WTC11 (cell line): ENCODE measurements at regions not wholly inside any gene's neighbourhood (a gene's known extent, or its start where the extent isn't known, plus 50 kb on each side); places are given as distances from the start of the nearest gene placed in this dataset.

Source experiments
- ATAC-seq: fragments of 200-7000 bp; cut with Tn5 transposase; 2 replicates; pipeline ENCODE4 v1.10.0; 2021; ENCODE audit warnings: mild to moderate bottlenecking, moderate library complexity
- CTCF ChIA-PET: fragments of 300-600 bp; sonication (Branson Sonifier 250); formaldehyde crosslinking; loops from one replicate; lab custom pipeline; 2021; ENCODE audit warnings: antibody characterized with exemption; lab: Charles Lee
- POLR2A ChIA-PET: fragments of 350-600 bp; sonication (Branson Sonifier 250); formaldehyde crosslinking; loops from one replicate; lab custom pipeline; 2021; ENCODE audit warnings: antibody characterized with exemption; lab: Charles Lee
- DNase-seq: peaks from one replicate; pipeline ENCODE4 v3.0.0; 2021; ENCODE audit warnings: low spot score
- H3K27ac Mint-ChIP-seq: 2 replicates; pipeline ENCODE4 v1.8.0; 2021; ENCODE audit warnings: mixed read lengths
- H3K27me3 Mint-ChIP-seq: 2 replicates; pipeline ENCODE4 v1.8.0; 2021; ENCODE audit warnings: low read depth, mild to moderate bottlenecking, moderate library complexity, mixed read lengths
- H3K36me3 Mint-ChIP-seq: 2 replicates; pipeline ENCODE4 v1.8.0; 2021; ENCODE audit warnings: mixed read lengths
- H3K4me1 Mint-ChIP-seq: 2 replicates; pipeline ENCODE4 v1.8.0; 2022; ENCODE audit warnings: mixed read lengths
- H3K4me3 Mint-ChIP-seq: 2 replicates; pipeline ENCODE4 v1.8.0; 2021; ENCODE audit warnings: mild to moderate bottlenecking, moderate library complexity, mixed read lengths
- H3K9me3 Mint-ChIP-seq: 2 replicates; pipeline ENCODE4 v1.8.0; 2021; ENCODE audit warnings: mixed read lengths
- ATF1 ChIP-seq: sonication (generic); formaldehyde crosslinking; IDR thresholded peaks from 2 replicates; pipeline ENCODE4 v1.8.1; 2023; ENCODE audit warnings: mild to moderate bottlenecking, moderate library complexity, missing genetic modification reagents
- ATF3 ChIP-seq: sonication (generic); formaldehyde crosslinking; conservative IDR thresholded peaks from 2 replicates; pipeline ENCODE4 v1.8.1; 2022; ENCODE audit warnings: mild to moderate bottlenecking, missing genetic modification reagents
- ETV6 ChIP-seq: sonication (generic); formaldehyde crosslinking; IDR thresholded peaks from 2 replicates; pipeline ENCODE4 v1.8.1; 2022; ENCODE audit warnings: mild to moderate bottlenecking, missing genetic modification reagents
- FOXK1 ChIP-seq: sonication (generic); formaldehyde crosslinking; IDR thresholded peaks from 2 replicates; pipeline ENCODE4 v1.8.0; 2022; ENCODE audit warnings: mild to moderate bottlenecking, moderate library complexity, missing genetic modification reagents
- FOXP1 ChIP-seq: sonication (generic); formaldehyde crosslinking; IDR thresholded peaks from 2 replicates; pipeline ENCODE4 v1.8.0; 2022; ENCODE audit warnings: missing genetic modification reagents, mild to moderate bottlenecking, moderate library complexity, borderline replicate concordance
- HMGA2 ChIP-seq: fragments of 250-450 bp; sonication (Bioruptor Pico); IDR thresholded peaks from 2 replicates; pipeline ENCODE4 v1.4.0; 2021; ENCODE audit warnings: mild to moderate bottlenecking, moderate library complexity
- JUN ChIP-seq: sonication (generic); formaldehyde crosslinking; IDR thresholded peaks from 2 replicates; pipeline ENCODE4 v1.8.0; 2023; ENCODE audit warnings: mild to moderate bottlenecking, missing genetic modification reagents
- MXD4 ChIP-seq: fragments of 250-450 bp; sonication (Bioruptor Pico); IDR thresholded peaks from 2 replicates; pipeline ENCODE4 v1.8.0; 2021; ENCODE audit warnings: mild to moderate bottlenecking, moderate library complexity, borderline replicate concordance
- PRRX2 ChIP-seq: fragments of 250-450 bp; sonication (Bioruptor Pico); IDR thresholded peaks from 2 replicates; pipeline ENCODE4 v1.8.0; 2021; ENCODE audit warnings: mild to moderate bottlenecking
- RORB ChIP-seq: fragments of 250-450 bp; sonication (Bioruptor Pico); IDR thresholded peaks from 2 replicates; pipeline ENCODE4 v1.9.0; 2021; ENCODE audit warnings: mild to moderate bottlenecking
- SMAD4 ChIP-seq: sonication (generic); formaldehyde crosslinking; IDR thresholded peaks from 2 replicates; pipeline ENCODE4 v1.8.0; 2022; ENCODE audit warnings: mild to moderate bottlenecking, missing genetic modification reagents
- TCF7 ChIP-seq: sonication (generic); formaldehyde crosslinking; IDR thresholded peaks from 2 replicates; pipeline ENCODE4 v1.8.0; 2022; ENCODE audit warnings: mild to moderate bottlenecking, low read depth, missing genetic modification reagents, moderate library complexity
- TEAD1 ChIP-seq: sonication (generic); formaldehyde crosslinking; IDR thresholded peaks from 2 replicates; pipeline ENCODE4 v1.8.0; 2022; ENCODE audit warnings: mild to moderate bottlenecking, missing genetic modification reagents
- TEAD4 ChIP-seq: sonication (generic); formaldehyde crosslinking; IDR thresholded peaks from 2 replicates; pipeline ENCODE4 v1.8.0; 2022; ENCODE audit warnings: mild to moderate bottlenecking, missing genetic modification reagents
- ZBTB43 ChIP-seq: sonication (generic); formaldehyde crosslinking; IDR thresholded peaks from 2 replicates; pipeline ENCODE4 v1.8.1; 2023; ENCODE audit warnings: mild to moderate bottlenecking, missing genetic modification reagents
- ZMAT4 ChIP-seq: fragments of 250-450 bp; sonication (Bioruptor Pico); IDR thresholded peaks from 2 replicates; pipeline ENCODE4 v1.9.0; 2021; ENCODE audit warnings: mild to moderate bottlenecking
- ZNF138 ChIP-seq: sonication (generic); formaldehyde crosslinking; conservative IDR thresholded peaks from 2 replicates; pipeline ENCODE4 v1.8.1; 2022; ENCODE audit warnings: mild to moderate bottlenecking, moderate library complexity, missing genetic modification reagents
- ZNF512 ChIP-seq: sonication (generic); formaldehyde crosslinking; IDR thresholded peaks from 2 replicates; pipeline ENCODE4 v1.8.1; 2022; ENCODE audit warnings: missing genetic modification reagents, borderline replicate concordance
- ZNF671 ChIP-seq: fragments of 250-450 bp; sonication (Bioruptor Pico); IDR thresholded peaks from 2 replicates; pipeline ENCODE4 v1.8.0; 2021; ENCODE audit warnings: mild to moderate bottlenecking
- TF ChIP-seq, protein P1 (sequence below): sonication (generic); formaldehyde crosslinking; IDR thresholded peaks from 2 replicates; pipeline ENCODE4 v1.8.0; 2022; ENCODE audit warnings: mild to moderate bottlenecking, missing genetic modification reagents
- TF ChIP-seq, protein P2 (sequence below): fragments of 250-450 bp; sonication (Bioruptor Pico); IDR thresholded peaks from 2 replicates; pipeline ENCODE4 v1.9.0; 2021; ENCODE audit warnings: moderate library complexity, mild to moderate bottlenecking, inconsistent platforms, borderline replicate concordance
- TF ChIP-seq, protein P3 (sequence below): sonication (generic); formaldehyde crosslinking; IDR thresholded peaks from 2 replicates; pipeline ENCODE4 v1.8.1; 2023; ENCODE audit warnings: mild to moderate bottlenecking, missing genetic modification reagents
- TF ChIP-seq, protein P4 (sequence below): sonication (generic); formaldehyde crosslinking; IDR thresholded peaks from 2 replicates; pipeline ENCODE4 v1.8.1; 2023; ENCODE audit warnings: mild to moderate bottlenecking, missing genetic modification reagents, moderate library complexity

- TF ChIP-seq FOXK1 (CRISPR knock-in tag) (no peak), TEAD1 (CRISPR knock-in tag) (no peak), JUN (CRISPR knock-in tag) (no peak), HMGA2 (CRISPR knock-in tag) (no peak), PRRX2 (no peak), ZBTB43 (CRISPR knock-in tag) (no peak), ETV6 (CRISPR knock-in tag) (no peak)
These were observed 734.6 kb downstream of the TUSC7 start (continued) for GRCh38 chr3:117444175-117444574.

- Mint-ChIP-seq H3K36me3 (no peaks in the 10 kb centered on the region), H3K27me3 (no peaks in the 10 kb centered on the region), H3K4me3 (no peak overlapping the region), H3K27ac (no peak overlapping the region), H3K4me1 (peaks cover 4% of the 10 kb centered on the region; the same call in 1 of the 2 replicates), H3K9me3 (no peaks in the 10 kb centered on the region)
- TF ChIP-seq ATF1 = no peak
- no peak for TF ChIP-seq RORB (CRISPR knock-in tag)
- TF ChIP-seq SMAD4 (CRISPR knock-in tag) = no peak
- no peak for TF ChIP-seq FOXP1 (CRISPR knock-in tag)
- TF ChIP-seq, protein P1, sequence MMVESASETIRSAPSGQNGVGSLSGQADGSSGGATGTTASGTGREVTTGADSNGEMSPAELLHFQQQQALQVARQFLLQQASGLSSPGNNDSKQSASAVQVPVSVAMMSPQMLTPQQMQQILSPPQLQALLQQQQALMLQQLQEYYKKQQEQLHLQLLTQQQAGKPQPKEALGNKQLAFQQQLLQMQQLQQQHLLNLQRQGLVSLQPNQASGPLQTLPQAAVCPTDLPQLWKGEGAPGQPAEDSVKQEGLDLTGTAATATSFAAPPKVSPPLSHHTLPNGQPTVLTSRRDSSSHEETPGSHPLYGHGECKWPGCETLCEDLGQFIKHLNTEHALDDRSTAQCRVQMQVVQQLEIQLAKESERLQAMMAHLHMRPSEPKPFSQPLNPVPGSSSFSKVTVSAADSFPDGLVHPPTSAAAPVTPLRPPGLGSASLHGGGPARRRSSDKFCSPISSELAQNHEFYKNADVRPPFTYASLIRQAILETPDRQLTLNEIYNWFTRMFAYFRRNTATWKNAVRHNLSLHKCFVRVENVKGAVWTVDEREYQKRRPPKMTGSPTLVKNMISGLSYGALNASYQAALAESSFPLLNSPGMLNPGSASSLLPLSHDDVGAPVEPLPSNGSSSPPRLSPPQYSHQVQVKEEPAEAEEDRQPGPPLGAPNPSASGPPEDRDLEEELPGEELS = no peak
- TF ChIP-seq ZMAT4 = no peak
- no peak for TF ChIP-seq ZNF512
- no peak for TF ChIP-seq ATF3 (CRISPR knock-in tag)
- TF ChIP-seq FOXK1 (CRISPR knock-in tag) = no peak
- no peak for TF ChIP-seq ZNF671 (CRISPR knock-in tag)
- TF ChIP-seq, protein P2, sequence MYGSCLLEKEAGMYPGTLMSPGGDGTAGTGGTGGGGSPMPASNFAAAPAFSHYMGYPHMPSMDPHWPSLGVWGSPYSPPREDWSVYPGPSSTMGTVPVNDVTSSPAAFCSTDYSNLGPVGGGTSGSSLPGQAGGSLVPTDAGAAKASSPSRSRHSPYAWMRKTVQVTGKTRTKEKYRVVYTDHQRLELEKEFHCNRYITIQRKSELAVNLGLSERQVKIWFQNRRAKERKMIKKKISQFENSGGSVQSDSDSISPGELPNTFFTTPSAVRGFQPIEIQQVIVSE (CRISPR knock-in tag) = no peak
- DNase-seq (no peak), ATAC-seq (no peak)
- POLR2A ChIA-PET = no interaction called here
- CTCF ChIA-PET = no interaction called here
These were observed 737.8 kb downstream of the TUSC7 start for GRCh38 chr3:117447419-117447818.

DNA sequence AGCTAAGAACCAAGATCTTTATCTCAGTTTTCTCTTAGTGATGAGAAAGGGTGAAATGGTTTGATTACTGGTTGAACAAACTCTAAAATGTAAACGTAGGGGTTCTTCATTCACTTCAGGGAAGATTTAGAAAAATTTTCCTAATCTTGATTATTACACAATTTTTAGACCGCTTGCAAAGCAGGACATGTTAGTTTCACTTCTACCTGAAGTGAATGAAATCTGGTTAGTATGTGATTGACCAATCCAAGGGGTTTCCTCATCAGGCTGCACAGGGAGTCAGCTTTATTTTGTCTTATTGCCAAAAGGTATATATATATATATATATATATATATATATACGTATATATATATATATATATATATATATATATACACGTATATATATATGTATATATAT is 740.4 kb downstream of the TUSC7 start:
- ATAC-seq (no peak), DNase-seq (no peak)
- ChIA-PET POLR2A (interaction anchor here (0.7 kb wide), 1 partner anchor 1137 kb away, joined by 3 read pairs; no protein-coding TSS in a partner anchor), CTCF (no interaction called here)
- Mint-ChIP-seq H3K36me3 (no peaks in the 10 kb centered on the region), H3K9me3 (no peaks in the 10 kb centered on the region), H3K27ac (no peak overlapping the region), H3K4me3 (no peak overlapping the region), H3K4me1 (peaks cover 4% of the 10 kb centered on the region; the same call in 1 of the 2 replicates), H3K27me3 (no peaks in the 10 kb centered on the region)
- TF ChIP-seq MXD4 (no peak), ZBTB43 (CRISPR knock-in tag) (no peak), ZNF138 (no peak), ZNF512 (no peak), TEAD4 (no peak), TCF7 (no peak), SMAD4 (CRISPR knock-in tag) (no peak)
- TF ChIP-seq, protein P3, sequence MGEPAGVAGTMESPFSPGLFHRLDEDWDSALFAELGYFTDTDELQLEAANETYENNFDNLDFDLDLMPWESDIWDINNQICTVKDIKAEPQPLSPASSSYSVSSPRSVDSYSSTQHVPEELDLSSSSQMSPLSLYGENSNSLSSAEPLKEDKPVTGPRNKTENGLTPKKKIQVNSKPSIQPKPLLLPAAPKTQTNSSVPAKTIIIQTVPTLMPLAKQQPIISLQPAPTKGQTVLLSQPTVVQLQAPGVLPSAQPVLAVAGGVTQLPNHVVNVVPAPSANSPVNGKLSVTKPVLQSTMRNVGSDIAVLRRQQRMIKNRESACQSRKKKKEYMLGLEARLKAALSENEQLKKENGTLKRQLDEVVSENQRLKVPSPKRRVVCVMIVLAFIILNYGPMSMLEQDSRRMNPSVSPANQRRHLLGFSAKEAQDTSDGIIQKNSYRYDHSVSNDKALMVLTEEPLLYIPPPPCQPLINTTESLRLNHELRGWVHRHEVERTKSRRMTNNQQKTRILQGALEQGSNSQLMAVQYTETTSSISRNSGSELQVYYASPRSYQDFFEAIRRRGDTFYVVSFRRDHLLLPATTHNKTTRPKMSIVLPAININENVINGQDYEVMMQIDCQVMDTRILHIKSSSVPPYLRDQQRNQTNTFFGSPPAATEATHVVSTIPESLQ (CRISPR knock-in tag) = no peak
- TF ChIP-seq, protein P4, sequence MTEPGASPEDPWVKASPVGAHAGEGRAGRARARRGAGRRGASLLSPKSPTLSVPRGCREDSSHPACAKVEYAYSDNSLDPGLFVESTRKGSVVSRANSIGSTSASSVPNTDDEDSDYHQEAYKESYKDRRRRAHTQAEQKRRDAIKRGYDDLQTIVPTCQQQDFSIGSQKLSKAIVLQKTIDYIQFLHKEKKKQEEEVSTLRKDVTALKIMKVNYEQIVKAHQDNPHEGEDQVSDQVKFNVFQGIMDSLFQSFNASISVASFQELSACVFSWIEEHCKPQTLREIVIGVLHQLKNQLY (CRISPR knock-in tag) = no peak
